ENCODE measurements at regions not wholly inside any gene's neighbourhood (a gene's known extent, or its start where the extent isn't known, plus 50 kb on each side); places are given as distances from the start of the nearest gene placed in this dataset.

GRCh38 chr4:29405116-29405515 lies 1315.1 kb upstream of the PCDH7 start:
- no peak for DNase-seq

- no peak for DNase-seq
Observed at GRCh38 chr4:29415771-29416170, 1304.4 kb upstream of the PCDH7 start.

- DNase-seq: no peak
Observed at GRCh38 chr4:29423836-29424721, 1296.1 kb upstream of the PCDH7 start.

DNA sequence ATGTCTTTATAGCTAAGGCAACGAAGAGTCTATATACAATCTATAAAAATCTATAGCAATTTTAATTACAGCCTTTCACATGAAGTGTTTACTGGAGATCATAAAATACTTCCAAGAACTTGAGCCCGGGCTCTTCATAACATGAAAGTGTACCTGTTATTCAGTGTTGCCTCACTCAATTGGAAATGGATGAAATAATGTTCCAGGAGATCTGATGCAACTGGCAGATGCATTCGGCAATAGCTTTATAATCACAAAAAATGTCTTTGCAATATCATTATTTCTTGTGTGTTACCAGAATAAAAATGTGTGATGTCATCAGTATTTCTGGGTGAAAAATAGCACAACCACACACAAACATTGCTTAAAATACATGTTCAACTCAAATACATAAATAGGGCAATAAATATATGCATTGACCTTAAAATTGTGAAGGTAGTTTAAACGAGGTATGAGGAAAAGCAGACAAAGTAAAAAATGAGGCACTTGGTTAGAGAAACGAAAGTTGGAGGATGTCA lies 1266.8 kb upstream of the PCDH7 start:
- DNase-seq: no peak

DNA sequence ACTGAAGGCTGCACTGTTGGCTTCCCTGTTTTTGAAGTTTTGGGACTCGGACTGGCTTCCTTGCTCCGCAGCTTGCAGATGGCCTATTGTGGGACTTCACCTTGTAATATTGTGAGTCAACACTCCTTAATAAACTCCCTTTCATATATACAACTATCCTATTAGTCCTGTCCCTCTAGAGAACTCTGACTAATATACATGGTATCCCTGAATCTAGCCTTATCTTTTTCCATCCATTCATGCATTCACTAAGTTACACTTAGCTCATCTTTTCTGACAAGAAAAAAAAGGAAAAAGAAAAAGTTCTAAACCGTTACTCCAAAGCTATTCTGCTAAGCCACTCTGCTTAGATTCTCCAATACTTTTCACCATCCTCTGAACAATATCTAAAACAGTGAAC lies 1260.2 kb upstream of the PCDH7 start:
- no peak for DNase-seq

- DNase-seq: no peak
Observed at GRCh38 chr4:29467044-29467717, 1253.0 kb upstream of the PCDH7 start.

All from activated CD4-positive, alpha-beta T cell treated with anti-CD3 and anti-CD28 coated beads for 4 hours (primary cell).